Stimulated activated CD4-positive, alpha-beta T cell treated with anti-CD3 and anti-CD28 coated beads, Interleukin-2, amount 100 ng/mL, for 4 hours (primary cell): ENCODE measurements at regions not wholly inside any gene's neighbourhood (a gene's known extent, or its start where the extent isn't known, plus 50 kb on each side); places are given as distances from the start of the nearest gene placed in this dataset.
"Not testable (repeated sequence)": the region's sequence is repeated elsewhere in the genome, so short reads cannot be mapped to it uniquely, and the experiment has no call there.

ENCODE experiments used
- DNase-seq: peaks from one replicate; pipeline ENCODE4 v3.0.0-alpha.2; 2020; ENCODE audit warnings: low read depth

DNA sequence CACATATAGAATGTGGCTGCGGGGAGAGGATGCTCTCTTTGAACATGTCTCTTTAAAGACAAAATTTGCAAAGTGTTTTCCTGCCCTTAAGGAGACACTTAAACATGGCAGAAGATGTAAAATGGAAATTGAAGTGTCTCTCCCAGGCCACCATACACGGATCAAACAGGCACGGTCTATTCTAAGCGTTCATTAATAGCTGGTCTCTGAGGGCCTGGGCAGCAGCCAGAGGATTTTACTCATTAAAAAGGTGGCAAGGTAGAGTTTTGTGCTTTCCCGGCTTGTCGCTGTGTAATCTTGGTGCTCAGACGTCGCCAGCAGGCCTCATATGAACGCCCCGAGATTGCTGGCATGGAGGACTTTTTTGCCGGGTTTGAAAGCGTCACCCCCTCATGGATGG, 205.5 kb downstream of the EMX2 start:
- DNase-seq, result no peak

DNA sequence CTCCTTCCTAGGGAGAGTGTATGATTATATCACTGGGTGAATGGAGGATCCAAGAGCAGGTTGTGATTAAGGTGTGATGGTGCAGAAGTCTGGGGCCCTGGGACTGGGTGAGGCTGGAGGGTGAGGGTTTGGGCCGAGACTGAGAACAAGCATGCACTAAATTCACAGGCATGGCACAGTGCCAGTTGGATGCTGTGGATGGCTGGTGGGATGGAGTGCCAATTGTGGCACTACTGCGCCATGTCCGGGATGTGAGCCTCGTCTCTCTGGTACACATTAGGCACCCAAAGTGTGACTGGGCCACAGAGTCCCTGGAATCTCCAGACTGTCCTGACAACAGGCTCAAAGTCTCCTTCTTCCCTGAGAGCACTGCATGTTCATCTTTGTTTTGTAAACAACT, 208.1 kb downstream of the EMX2 start:
- DNase-seq, result no peak

DNA sequence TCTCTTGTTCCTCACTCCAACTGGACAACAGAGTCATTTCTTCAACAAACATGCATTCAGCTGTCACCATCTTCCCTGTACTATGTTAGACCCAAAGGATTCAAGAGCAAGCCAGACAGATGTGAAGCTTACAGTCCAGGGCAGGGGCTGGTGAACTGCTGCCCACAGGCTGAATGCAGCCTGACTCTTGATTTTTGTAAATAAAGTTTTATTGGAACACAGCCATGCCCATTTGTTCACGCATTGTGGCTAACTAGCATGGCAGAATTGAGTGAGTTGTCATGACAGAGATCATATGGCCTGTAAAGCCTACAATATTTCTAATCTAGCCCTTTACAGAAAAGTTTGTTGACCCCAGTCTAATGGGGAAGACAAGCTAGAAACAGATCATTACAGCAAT, 208.7 kb downstream of the EMX2 start:
- DNase-seq, result no peak

DNA sequence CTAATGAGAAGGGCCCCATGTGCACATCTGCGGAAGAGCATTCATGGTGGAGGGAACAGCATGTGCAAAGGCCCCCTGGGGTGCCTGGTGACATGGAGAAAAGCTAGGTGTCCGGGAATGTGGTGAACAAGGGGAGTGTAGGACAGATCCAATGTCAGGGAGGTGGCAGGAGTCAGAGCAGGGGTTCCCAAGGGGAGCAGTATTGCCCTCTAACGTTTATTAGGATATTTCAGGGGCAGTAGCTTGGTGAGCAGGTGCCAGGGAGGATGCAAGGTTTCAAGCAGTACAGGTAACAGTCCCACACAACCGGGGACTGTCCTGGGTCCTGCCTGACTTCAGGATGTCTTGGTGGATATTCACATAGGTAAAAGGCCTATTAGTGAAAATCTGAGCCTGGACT, 209.6 kb downstream of the EMX2 start:
- DNase-seq, result no peak

DNA sequence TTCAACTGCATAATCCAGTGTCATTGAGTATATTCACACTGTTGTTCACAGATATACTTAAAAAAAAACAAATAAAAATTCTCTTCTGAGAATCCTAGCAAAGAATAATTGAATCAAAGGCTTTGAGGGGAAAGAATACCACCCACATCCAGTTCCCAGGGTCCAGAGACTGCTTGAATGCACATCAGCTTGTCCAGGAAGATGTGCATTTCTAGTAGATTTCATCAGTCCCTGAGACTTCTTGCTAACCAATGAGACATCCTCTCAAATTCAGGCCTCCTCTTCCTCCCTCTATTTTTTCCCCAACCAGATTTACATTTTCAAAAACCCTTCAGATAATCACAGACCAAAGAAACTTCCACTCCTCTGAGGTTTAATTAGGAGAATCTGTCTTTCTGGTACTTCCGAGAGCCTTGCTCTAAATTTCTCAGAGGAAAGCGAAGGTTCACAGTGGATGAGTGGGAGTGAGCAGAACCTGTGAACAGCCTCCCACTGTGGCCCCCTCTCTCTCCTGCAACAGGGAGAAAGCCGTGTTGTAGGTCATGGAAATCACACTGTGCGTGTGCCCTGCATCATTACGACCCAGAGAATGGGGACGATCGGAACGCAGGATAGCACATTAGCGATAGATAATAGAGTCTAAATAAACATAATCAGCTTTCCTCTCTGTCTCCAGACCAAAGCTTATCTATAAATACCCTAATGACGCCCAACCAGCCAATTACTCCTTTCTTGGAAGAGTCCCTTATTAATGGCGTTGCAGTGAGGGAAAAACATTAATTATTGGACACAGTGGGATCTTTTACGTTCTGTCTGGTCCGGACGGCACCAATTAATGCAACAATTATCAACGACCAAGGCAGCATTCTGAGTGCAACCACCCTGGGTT, 212.5 kb downstream of the EMX2 start:
- no peak for DNase-seq

DNA sequence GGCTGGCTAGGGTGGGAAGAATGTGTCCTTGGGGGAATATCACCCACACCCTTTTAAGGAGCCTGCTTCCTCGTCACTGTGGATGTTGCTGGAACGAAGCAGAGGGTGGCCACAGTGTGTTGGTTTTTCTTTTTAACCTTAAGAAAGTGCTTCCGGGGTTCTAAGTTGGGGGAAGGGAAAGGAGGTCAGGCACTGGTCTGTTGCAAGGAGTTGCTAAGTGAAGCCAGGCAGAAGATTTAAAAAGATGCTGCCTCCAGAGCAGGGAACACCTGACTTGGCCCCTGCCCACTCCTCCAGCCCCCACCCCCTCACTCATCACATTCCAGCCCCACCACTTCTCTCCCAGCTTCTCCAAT, 213.1 kb downstream of the EMX2 start:
- DNase-seq, result no peak

DNA sequence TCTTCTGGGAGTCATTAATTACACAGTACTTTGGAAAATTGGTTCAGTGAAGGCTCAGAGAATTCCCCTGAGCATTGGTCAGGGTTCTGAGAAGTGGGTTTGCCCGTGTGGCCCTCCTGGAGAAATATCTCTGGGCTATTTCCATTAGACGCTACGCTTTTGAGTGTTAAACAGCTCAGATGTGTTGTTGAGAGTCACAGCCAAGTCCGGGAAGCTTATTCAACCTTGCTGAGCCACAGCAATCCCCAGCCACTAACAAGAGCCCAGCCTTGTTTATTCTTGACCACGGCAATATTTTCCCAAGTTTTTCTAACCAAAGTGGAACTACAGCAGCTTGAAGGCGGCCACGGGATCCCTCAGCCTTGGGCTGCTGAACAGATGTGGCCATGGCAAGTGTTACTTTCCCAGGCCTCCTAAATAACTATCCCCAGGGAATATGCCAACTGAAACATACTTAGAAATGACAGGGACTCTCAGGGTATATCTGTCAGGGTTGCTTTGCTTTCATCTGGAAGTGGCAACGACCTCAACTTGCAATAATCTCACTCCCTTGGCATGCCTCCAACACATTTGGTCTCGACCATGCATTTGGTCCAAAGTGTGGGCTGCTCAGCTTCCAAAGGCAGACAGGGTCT, 214.7 kb downstream of the EMX2 start:
- no peak for DNase-seq

DNA sequence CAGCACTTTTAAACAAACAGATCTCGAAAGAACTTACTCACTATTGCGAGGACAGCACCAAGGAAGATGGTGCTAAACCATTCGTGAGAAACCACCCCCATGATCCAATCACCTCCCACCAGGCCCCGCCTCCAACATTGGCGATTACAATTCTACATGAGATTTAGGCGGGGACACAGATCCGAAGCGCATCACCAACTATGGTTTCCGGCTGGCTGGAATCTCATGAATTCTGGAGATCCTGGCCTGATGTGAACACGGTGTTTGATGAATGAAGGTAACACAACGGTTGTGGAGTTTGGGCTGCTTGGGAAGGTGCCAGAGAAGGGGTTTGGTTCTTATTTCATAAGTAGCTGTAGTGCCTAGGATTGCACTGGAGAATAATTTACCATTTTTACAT, 216.7 kb downstream of the EMX2 start:
- no peak for DNase-seq

DNA sequence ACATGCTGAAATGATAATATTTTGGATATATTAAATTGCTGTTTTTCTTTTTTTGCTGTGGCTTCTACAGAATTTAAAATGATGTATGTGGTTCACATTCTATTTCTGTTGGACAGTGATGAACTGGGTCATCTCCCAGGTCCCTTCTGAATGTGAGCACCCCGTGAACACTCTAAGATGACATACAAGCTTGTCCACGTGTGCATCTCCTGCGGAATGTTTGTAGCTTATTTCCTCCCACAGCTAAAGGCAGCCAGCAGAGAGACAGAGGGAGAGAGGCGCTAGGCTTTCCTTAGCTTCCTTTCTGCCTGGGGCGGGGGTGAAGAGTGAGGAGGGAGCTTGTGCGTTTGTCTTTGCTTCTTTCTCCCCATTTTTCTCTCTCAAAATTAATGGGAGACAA, 219.1 kb downstream of the EMX2 start:
- no peak for DNase-seq

DNA sequence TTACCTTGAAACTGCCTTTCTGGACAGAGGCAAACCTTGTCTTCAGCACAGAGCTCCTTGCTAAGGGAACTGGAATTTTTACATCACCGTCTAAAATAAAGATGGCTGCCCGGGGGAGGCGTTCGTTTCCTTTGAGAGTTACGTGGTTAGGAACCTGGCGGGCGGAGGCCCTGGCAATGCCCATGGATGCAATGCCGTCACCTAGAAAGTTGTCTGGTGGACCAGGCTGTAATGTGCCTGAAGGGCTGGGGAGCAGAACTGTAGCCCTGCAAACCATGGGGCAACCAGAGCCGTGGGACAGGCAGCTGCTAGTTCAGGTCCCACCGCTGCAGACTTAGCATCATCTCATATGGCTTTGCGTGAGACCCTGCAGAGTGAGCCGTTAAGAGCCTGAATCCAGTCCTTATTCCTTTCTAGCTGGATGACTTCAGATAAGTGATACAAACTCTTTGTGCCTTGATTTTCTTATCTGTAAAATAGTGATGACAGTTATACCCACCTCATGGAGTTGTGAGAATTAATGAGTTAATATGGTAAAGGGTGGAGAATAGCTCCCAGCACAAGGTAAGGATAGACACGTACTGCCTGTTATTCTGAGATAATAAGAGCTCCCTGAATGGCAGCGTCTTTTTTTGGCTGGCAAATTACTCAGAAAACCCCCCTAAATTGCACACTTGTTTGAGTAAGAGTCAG, 219.7 kb downstream of the EMX2 start:
- no peak for DNase-seq

DNA sequence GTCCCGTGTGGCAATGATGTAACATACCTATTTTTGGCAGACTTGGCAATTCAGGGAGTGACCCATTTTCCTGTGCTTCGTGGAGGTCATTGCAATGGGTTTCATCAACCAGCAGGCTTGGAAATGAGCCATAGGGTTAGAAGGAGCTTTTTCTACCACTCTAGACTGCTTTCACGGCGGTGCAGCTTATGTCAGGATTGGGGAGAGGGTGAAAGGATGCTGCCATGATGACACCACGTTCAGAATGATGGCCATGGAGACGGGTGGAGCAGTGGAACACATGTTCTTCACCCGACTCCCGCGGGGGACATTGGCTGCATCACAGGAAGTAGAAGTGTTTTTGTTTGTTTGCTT, 220.2 kb downstream of the EMX2 start:
- no peak for DNase-seq

DNA sequence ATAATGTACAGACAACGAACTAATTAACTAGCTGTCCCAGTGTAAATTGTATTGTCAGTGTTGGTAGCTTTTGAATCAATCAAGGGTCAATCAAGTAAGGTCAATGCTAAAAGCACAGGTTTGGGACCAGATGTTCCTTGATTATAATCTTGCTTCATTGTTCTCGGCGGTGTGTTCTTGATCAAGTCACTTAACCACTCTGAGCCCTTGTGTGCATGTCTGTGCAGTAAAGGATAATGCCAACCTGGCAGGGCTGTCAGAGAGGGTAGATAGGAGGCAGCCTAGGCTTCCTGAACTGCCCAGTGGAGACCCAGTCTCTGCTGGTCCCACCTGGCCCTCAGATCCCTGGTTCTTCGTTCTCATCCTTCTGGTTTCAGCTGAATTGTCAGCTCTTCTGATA, 221.0 kb downstream of the EMX2 start:
- no peak for DNase-seq

DNA sequence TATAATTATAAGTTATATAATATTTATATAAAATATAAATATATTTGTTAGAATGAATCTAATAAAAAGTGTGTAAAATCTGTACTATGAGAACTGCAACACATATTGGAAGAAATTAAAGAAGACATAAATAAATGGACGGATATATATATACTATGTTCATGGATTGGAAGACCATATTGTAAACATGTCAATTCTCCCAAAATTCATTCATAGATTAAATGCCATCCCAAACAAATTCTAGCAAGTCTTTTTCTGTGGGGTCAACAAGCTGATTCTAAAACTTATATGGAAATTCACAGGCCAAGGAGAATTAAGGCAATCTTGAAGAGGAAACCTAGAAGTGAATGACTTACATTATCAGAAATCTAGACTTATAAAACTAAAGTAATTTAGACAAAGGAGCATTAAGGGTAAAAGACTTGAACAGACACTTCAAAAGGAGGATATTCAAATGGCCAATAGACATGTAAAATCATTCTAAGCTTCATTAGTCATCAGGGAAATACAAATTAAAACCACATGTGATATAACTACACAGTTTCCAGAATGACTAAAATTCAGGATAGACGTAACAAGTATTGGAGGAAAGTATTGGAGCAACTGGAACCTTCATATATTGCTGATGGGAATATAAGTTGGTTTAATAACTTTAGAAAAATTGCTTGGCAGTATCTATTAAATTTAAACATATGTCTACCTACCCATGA, 225.9 kb downstream of the EMX2 start:
- no peak for DNase-seq

DNA sequence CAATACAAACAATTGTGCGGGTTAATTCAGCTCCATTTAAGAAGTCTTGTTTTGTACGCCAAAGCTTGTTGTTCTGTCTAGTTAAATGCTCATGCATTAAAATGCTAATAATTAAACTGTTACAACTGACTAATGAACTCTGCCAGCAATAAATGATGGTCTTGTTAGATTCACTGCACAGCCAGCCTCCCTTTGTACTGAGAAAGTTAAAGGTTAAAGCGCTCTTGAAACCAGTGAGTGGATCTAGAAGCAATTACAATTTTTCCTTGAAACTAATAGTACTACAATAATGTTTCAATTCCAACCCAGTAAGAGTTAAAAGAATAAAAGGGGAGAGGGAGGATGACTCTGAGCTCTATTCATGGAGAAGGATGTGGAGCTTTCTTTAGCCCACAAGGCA, 233.0 kb downstream of the EMX2 start:
- no peak for DNase-seq

DNA sequence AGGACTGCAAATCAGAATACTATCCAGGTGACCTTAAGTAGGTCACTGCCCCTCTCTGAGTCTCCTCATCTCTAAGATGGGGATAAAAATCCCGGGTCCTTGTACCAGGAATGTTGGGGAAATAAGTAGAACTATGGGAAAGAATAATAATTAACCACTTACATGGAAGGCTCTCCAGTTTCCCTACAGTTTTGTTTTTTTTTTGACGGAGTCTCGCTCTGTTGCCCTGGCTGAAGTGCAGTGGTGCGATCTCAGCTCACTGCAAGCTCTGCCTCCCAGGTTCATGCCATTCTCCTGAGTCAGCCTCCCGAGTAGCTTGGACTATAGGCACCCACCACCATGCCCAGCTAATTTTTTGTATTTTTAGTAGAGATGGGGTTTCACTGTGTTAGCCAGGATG, 234.7 kb downstream of the EMX2 start:
- DNase-seq, result not testable (repeated sequence)

DNA sequence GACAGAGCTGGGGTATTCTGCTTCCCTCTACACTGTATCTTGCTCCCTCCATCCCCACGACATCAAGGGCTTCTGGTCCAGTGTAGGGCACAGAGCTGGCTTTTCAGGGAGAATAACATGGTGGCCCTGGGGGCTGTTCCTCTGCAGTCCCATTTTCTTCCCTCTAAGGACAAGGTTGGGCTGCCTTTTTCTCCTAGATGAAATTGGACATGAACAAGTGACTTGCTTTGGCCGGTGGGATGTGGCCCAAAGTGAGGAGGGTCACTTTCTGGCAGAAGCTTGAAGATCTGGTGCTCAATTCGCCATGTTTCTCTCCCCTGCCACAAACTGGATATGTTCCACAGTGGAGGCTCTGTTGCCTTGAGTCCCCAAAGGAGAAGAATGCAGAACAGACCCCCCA, 235.7 kb downstream of the EMX2 start:
- DNase-seq, result no peak

DNA sequence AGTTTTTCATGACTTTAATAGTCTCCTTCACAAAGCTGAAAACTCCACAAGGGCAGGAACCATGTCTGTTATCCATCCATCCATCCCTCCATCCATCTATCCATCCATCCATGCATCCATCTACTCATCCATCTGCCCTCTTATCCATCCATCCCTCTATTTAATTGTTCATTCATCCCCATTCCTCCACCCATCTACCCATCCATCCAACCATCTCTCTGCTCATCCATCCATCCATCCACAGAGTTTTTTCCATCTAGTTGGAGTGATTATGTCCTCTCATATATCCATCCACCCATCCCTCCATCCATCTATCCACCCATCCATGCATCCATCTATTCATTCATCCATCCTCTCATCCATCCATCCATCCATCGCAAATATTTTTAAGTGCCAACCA, 237.9 kb downstream of the EMX2 start:
- DNase-seq, result no peak

DNA sequence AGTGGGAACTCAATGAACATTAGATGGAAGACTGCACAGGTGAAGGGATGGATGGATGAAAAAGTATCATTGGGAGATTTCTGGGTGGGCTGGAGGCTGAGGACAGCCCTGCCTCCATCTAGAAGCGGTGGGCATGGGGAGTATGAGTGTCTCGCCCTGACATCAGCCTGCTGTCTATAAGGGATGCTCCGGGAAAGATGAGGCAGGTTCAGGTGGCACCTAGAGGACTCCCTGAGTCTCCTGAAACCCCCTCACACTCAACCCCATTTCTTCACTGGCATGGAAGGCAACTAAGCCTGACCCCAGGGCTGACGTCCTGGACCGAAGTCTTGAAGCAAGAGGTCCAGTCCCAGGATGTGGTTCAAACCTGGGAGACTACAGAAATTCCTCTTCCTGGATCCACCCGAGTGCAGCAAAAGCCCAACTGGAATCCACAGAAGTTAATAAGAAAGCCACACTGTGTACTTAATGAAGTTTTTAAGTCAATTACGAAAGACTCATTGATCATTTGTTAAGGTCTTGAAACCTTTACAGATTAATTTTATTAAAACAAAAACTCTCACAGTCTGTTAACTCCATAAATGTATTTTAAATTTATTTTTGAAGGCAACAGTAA, 238.8 kb downstream of the EMX2 start:
- no peak for DNase-seq

DNA sequence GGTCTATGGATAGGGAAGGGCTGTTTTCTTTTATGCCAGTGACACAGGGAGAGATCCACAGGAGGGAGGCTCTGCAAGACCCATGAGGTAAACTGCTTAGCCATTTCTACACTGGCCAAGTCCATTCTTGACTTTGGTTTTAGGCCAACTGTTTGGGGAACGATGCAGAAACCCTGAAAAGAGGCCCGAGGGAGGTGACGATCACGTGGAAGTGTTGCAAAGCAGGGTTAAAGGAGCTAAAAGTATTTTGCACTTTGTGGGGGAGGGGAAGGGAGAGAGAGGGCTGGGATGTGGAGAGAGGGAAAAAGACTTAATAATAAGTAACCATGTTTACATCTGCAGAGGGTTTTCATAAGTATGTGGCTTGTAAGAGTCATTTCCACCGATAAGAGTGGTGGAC, 239.7 kb downstream of the EMX2 start:
- no peak for DNase-seq

DNA sequence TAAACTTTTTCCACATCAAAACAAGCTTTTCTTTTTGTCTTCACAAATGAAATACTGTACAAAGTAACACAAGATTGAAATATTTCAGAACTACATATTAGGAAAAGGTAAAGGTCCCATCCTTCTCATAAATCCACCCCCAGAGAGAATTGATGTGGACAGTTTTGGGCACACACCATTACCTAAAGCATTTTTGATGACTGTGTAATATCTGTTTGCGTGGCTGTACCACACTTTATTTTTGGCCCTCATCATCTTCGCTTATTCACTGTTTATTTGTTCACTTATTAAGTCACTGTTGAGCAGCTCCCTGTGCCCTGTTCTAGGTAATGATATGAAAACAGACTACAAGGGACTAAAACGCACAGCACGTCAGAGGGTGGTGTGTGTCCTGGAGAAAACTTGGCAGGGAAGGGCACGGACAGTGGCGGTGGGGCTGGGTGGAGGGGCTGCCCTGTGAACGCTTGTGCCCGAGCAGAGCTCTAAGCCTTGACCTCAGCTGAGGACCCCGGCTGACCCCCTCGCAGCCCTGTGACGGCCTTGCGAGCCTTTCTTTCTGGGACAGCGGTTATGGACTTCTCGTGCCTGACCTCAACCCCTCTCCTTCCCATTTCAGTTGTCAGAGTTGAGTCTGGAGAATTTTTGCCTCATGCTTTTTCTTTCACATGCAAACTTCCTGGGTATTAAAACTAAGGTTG, 241.3 kb downstream of the EMX2 start:
- no peak for DNase-seq

DNA sequence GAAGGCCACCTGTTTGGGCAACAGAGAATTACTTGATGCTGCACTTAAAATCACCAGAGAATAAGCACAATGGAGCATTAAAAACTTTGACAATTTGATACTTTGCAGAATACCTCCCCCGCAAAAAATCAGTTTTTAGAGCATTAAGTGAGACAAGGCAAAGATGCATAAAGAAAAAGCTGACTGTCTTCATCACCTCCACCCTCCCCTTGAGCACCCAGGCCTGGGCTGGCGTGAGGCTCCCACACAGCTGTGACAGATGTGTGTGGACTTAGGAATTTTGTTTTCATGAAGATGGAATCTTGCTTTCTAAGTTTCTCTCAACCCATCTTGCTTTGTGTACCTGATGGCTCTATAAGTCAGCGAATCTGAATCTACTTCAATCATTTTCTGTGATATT, 242.2 kb downstream of the EMX2 start:
- no peak for DNase-seq

DNA sequence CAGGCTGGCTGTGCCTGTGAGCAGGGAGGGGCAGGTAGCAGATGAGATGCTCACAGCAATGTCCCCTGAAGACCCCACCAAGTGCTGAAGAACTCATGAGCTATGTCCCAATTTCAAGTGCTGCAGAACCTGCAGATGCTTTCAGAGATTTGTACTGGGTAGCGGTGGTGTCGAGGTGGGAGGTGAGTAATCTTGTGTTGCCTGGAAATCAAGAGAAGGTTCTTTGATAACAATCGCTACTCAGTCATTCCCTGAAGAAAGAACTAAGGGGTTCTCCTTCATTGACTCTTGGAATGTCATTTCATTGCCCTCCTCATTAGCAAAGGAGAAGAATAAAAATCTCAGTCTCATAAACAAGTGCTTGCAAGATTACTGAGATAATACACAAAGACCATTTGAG, 246.4 kb downstream of the EMX2 start:
- no peak for DNase-seq
